PFSK-1 (cell line): ENCODE measurements at regions not wholly inside any gene's neighbourhood (a gene's known extent, or its start where the extent isn't known, plus 50 kb on each side); places are given as distances from the start of the nearest gene placed in this dataset.

Source experiments
- FOXP2 ChIP-seq: optimal IDR thresholded peaks from 2 replicates; pipeline ENCODE3; 2011; ENCODE audit warnings: borderline replicate concordance, control low read depth, inconsistent platforms; ENCODE audit not compliant: insufficient read depth; ENCODE audit errors: extremely low read length, extremely low read depth
- POLR2AphosphoS5 ChIP-seq: IDR thresholded peaks from 2 replicates; pipeline ENCODE4 v1.6.1; 2012; ENCODE audit warnings: low read depth, mild to moderate bottlenecking, control low read depth, low read length, moderate library complexity
- SIN3A ChIP-seq: IDR thresholded peaks from 2 replicates; pipeline ENCODE4 v1.6.1; 2012; ENCODE audit warnings: mild to moderate bottlenecking, low read length, moderate library complexity, borderline replicate concordance; ENCODE audit not compliant: insufficient read depth
- TAF1 ChIP-seq: IDR thresholded peaks from 2 replicates; pipeline ENCODE4 v1.6.1; 2012; ENCODE audit warnings: low read length, control low read depth, borderline replicate concordance; ENCODE audit not compliant: insufficient read depth
- TF ChIP-seq, protein P1 (sequence below), 2 experiments: IDR thresholded peaks; 2 replicates each; pipeline versions ENCODE4 v1.6.1 to v1.8.0; 2011 to 2012; ENCODE audit warnings: low read depth in 2 of 2, low read length in 2 of 2, control low read depth in 1 of 2, inconsistent platforms in 1 of 2, mild to moderate bottlenecking in 1 of 2, moderate library complexity in 1 of 2; ENCODE audit not compliant: insufficient read depth in 1 of 2

DNA sequence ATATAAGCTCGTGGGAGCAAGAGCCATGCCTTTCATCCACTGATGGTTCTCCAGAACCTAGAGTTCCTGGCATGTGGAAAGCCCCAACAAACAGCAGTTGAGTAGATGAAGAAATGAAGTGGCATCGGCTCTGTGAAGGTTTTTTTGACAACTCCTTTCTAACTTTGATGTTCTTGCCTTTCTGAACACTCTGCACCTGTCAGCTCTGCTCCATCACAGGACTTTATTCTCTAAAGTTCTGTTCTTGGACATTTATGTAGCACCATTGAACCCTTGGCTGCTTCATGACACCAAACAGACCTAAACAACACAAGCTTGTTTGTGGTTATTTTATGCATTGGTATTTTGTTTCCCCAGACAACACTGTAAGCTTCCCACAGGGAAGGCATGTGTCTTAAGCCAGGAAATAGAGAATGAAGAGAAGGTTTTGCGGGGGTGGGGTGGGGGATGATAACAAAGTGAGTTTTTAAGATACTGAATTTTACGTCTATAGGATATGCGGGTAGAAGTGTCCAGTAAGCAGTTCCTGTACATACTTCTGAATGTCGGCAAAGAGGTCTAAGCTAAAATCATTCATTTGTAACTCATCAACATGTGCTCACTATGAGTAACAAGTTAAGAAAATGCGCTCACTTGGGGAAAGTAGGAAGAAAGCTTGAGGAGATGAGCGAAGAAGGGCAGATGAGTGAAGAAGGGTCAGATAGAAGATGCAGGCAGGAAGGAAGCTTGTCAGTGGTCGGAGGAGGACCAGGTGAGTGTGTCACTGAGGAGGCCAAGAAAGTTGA is 146.0 kb upstream of the PLEKHG7 start:
- no peak for TF ChIP-seq TAF1
- TF ChIP-seq, protein P1, sequence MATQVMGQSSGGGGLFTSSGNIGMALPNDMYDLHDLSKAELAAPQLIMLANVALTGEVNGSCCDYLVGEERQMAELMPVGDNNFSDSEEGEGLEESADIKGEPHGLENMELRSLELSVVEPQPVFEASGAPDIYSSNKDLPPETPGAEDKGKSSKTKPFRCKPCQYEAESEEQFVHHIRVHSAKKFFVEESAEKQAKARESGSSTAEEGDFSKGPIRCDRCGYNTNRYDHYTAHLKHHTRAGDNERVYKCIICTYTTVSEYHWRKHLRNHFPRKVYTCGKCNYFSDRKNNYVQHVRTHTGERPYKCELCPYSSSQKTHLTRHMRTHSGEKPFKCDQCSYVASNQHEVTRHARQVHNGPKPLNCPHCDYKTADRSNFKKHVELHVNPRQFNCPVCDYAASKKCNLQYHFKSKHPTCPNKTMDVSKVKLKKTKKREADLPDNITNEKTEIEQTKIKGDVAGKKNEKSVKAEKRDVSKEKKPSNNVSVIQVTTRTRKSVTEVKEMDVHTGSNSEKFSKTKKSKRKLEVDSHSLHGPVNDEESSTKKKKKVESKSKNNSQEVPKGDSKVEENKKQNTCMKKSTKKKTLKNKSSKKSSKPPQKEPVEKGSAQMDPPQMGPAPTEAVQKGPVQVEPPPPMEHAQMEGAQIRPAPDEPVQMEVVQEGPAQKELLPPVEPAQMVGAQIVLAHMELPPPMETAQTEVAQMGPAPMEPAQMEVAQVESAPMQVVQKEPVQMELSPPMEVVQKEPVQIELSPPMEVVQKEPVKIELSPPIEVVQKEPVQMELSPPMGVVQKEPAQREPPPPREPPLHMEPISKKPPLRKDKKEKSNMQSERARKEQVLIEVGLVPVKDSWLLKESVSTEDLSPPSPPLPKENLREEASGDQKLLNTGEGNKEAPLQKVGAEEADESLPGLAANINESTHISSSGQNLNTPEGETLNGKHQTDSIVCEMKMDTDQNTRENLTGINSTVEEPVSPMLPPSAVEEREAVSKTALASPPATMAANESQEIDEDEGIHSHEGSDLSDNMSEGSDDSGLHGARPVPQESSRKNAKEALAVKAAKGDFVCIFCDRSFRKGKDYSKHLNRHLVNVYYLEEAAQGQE (IDR thresholded peaks at IDR 0.05; ENCODE audit: insufficient read depth in 1 of 2, low read depth in 2 of 2, low read length in 2 of 2), result no peak
- no peak for TF ChIP-seq SIN3A
- no peak for TF ChIP-seq FOXP2
- TF ChIP-seq POLR2AphosphoS5, result no peak

- TF ChIP-seq POLR2AphosphoS5 (no peak), TAF1 (no peak), FOXP2 (no peak), SIN3A (no peak)
- TF ChIP-seq, protein P1 (IDR thresholded peaks at IDR 0.05; ENCODE audit: insufficient read depth in 1 of 2, low read depth in 2 of 2, low read length in 2 of 2), result no peak
Measured at GRCh38 chr12:92556141-92556540, 146.6 kb upstream of the PLEKHG7 start.

DNA sequence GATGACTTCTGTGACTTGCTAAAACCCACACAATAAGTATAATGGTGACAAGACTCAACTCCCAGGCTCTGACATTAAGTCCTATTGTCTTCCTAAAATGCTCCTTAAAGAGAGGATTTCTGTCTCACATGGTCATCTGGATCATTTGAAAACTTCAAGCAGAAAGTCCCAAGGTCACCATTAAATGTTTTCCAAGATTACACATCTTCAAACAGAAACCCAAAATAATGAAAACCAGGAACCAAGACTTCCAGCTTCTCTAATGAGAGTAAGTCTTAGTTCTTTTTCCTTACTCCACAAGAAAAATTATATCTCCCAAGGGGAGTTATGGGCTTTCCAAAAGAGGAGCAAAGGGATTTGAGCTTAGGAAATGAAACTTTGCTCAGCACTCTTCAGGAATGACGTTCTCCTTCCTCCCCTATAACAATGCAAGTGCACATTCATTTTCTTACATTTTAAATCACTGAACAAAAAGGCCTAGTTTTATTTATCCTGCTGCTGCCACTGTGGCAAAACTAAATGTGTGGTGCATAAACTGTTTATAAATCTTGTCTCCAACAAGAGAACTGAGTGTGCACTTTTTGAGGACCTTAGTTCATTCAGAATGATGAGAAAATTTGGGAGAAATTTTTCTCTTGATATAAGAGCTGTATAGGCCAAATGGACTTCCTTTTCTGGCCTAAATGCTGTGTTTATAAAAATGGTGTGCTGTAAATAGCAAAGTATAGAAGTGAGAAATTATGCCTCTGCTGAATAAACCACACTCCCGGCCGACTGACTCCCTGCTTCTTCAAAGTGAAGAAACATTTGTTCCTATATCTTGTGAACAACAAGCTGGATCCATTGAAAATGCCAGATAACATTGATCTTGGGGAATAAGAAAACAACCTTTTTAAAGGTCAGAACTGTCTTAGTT is 148.4 kb upstream of the PLEKHG7 start:
- no peak for TF ChIP-seq POLR2AphosphoS5
- TF ChIP-seq, protein P1 (IDR thresholded peaks at IDR 0.05; ENCODE audit: insufficient read depth in 1 of 2, low read depth in 2 of 2, low read length in 2 of 2), result no peak
- no peak for TF ChIP-seq TAF1
- TF ChIP-seq SIN3A, result no peak
- TF ChIP-seq FOXP2, result no peak

GRCh38 chr12:92553389-92553788 is 149.4 kb upstream of the PLEKHG7 start:
- TF ChIP-seq SIN3A (no peak), FOXP2 (no peak), TAF1 (no peak), POLR2AphosphoS5 (no peak)
- TF ChIP-seq, protein P1 (IDR thresholded peaks at IDR 0.05; ENCODE audit: insufficient read depth in 1 of 2, low read depth in 2 of 2, low read length in 2 of 2), result no peak
